H1 (cell line): ENCODE measurements at regions not wholly inside any gene's neighbourhood (a gene's known extent, or its start where the extent isn't known, plus 50 kb on each side); places are given as distances from the start of the nearest gene placed in this dataset.

Source experiments
- CTCF ChIA-PET: fragments of 300-600 bp; sonication (Branson Sonifier 250); formaldehyde crosslinking; loops from one replicate; lab custom pipeline; 2021; ENCODE audit not compliant: partially characterized antibody; lab: Charles Lee
- POLR2A ChIA-PET: fragments of 300-600 bp; sonication (Branson Sonifier 250); formaldehyde crosslinking; loops from one replicate; lab custom pipeline; 2021; ENCODE audit warnings: inconsistent platforms; ENCODE audit not compliant: partially characterized antibody; lab: Charles Lee
- DNase-seq, 2 experiments: peaks; one replicate each; pipeline versions ENCODE4 v3.0.0 to v3.0.0-alpha.2; 2010 to 2022; ENCODE audit warnings: low spot score in 2 of 2, low read depth in 1 of 2, mixed read lengths in 1 of 2
- FAIRE-seq: peaks from 2 replicates; lab custom pipeline; 2011; peaks lifted over from hg19 to GRCh38; lab: Jason Lieb, UNC
- H2AFZ ChIP-seq: 2 replicates; pipeline ENCODE4 v1.8.1; 2012; ENCODE audit warnings: low read length, inconsistent platforms
- H2AK5ac ChIP-seq: 2 replicates; pipeline ENCODE4 v1.6.1; 2013; ENCODE audit warnings: low read depth, low read length
- H2BK120ac ChIP-seq: replicated peaks from 2 replicates; pipeline ENCODE3; 2013; ENCODE audit warnings: low read depth, low read length, inconsistent platforms
- H2BK12ac ChIP-seq: 2 replicates; pipeline ENCODE4 v1.6.1; 2013; ENCODE audit warnings: low read depth, low read length
- H2BK15ac ChIP-seq: 2 replicates; pipeline ENCODE4 v1.6.1; 2013; ENCODE audit warnings: low read length
- H2BK20ac ChIP-seq: 2 replicates; pipeline ENCODE4 v1.6.1; 2013; ENCODE audit warnings: low read length
- H2BK5ac ChIP-seq: 2 replicates; pipeline ENCODE4 v1.6.1; 2013; ENCODE audit warnings: low read depth, low read length
- H3K14ac ChIP-seq: 2 replicates; pipeline ENCODE4 v1.6.1; 2013; ENCODE audit warnings: inconsistent platforms; ENCODE audit not compliant: insufficient read length
- H3K18ac ChIP-seq: 2 replicates; pipeline ENCODE4 v1.6.1; 2013; ENCODE audit warnings: low read length; ENCODE audit errors: extremely low read depth
- H3K23ac ChIP-seq: 2 replicates; pipeline ENCODE4 v1.6.1; 2013; ENCODE audit warnings: inconsistent platforms; ENCODE audit not compliant: insufficient read length
- H3K23me2 ChIP-seq: 2 replicates; pipeline ENCODE4 v1.6.1; 2013; ENCODE audit warnings: low read depth, low read length
- H3K27ac ChIP-seq: 2 replicates; pipeline ENCODE4 v1.6.1; 2011; ENCODE audit warnings: low read depth, low read length, inconsistent platforms
- H3K27me3 ChIP-seq, 4 experiments: replicated peaks in 1 of 4; 1 replicate in 1 of 4; 2 replicates in 3 of 4; pipeline versions ENCODE4 v1.6.1 to v1.8.1; 2011 to 2013; ENCODE audit warnings: low read length in 3 of 4, mild to moderate bottlenecking in 3 of 4, inconsistent platforms in 2 of 4, mixed read lengths in 2 of 4, moderate library complexity in 1 of 4; ENCODE audit not compliant: control insufficient read depth in 3 of 4, insufficient read depth in 3 of 4; ENCODE audit errors: extremely low read depth in 1 of 4
- H3K36me3 ChIP-seq, 4 experiments: 2 replicates each; pipeline versions ENCODE4 v1.6.1 to v1.8.1; 2011 to 2013; ENCODE audit warnings: mild to moderate bottlenecking in 4 of 4, low read length in 3 of 4, moderate library complexity in 2 of 4, control low read depth in 1 of 4, inconsistent platforms in 1 of 4; ENCODE audit not compliant: insufficient read depth in 4 of 4, control insufficient read depth in 2 of 4
- H3K4ac ChIP-seq: replicated peaks from 2 replicates; pipeline ENCODE3; 2013; ENCODE audit warnings: low read length, low read depth, mixed read lengths, inconsistent platforms; ENCODE audit not compliant: insufficient read length
- H3K4me1 ChIP-seq, 4 experiments: replicated peaks in 1 of 4; 1 replicate in 1 of 4; 2 replicates in 3 of 4; pipeline versions ENCODE4 v1.6.1 to v1.8.1; 2011 to 2013; ENCODE audit warnings: low read length in 3 of 4, inconsistent platforms in 2 of 4, mixed read lengths in 1 of 4; ENCODE audit not compliant: insufficient read depth in 4 of 4, control insufficient read depth in 3 of 4
- H3K4me2 ChIP-seq, 2 experiments: 2 replicates each; pipeline versions ENCODE4 v1.6.1 to v1.8.1; 2011 to 2013; ENCODE audit warnings: low read depth in 2 of 2, low read length in 2 of 2, control low read depth in 1 of 2, inconsistent platforms in 1 of 2, mild to moderate bottlenecking in 1 of 2; ENCODE audit not compliant: insufficient read depth in 1 of 2
- H3K4me3 ChIP-seq, 4 experiments: fragments of 200-600, 300-600 bp in 1 of 4; sonication (generic), shearing (Covaris generic), sonication (Bioruptor Twin) in 1 of 4; 2 replicates each; pipeline versions ENCODE4 v1.5.1 to v1.8.1; 2011 to 2016; ENCODE audit warnings: low read length in 4 of 4, low read depth in 3 of 4, control low read depth in 2 of 4, inconsistent platforms in 2 of 4, mild to moderate bottlenecking in 2 of 4, mixed read lengths in 1 of 4, moderate library complexity in 1 of 4; ENCODE audit not compliant: insufficient read depth in 2 of 4; ENCODE audit errors: extremely low read depth in 1 of 4
- H3K56ac ChIP-seq: replicated peaks from 2 replicates; pipeline ENCODE3; 2013; ENCODE audit warnings: low read depth, mild to moderate bottlenecking, mixed read lengths, low read length, inconsistent platforms; ENCODE audit not compliant: insufficient read length
- H3K79me1 ChIP-seq: 2 replicates; pipeline ENCODE4 v1.6.1; 2013; ENCODE audit warnings: low read depth, low read length, control low read depth
- H3K79me2 ChIP-seq, 2 experiments: 2 replicates each; pipeline versions ENCODE4 v1.6.1 to v1.8.1; 2012 to 2013; ENCODE audit warnings: low read length in 2 of 2, mild to moderate bottlenecking in 2 of 2, inconsistent platforms in 1 of 2; ENCODE audit not compliant: insufficient read depth in 2 of 2, control insufficient read depth in 1 of 2
- H3K9ac ChIP-seq, 4 experiments: replicated peaks in 1 of 4; 1 replicate in 1 of 4; 2 replicates in 3 of 4; pipeline versions ENCODE4 v1.6.1 to v1.8.1; 2011 to 2013; ENCODE audit warnings: low read depth in 3 of 4, low read length in 3 of 4, control low read depth in 2 of 4, mild to moderate bottlenecking in 2 of 4, moderate library complexity in 2 of 4, inconsistent platforms in 1 of 4; ENCODE audit errors: extremely low read depth in 1 of 4
- H3K9me3 ChIP-seq, 2 experiments: 2 replicates each; pipeline versions ENCODE4 v1.6.1 to v1.8.1; 2012 to 2013; ENCODE audit warnings: mild to moderate bottlenecking in 2 of 2, moderate library complexity in 2 of 2, control low read depth in 1 of 2, inconsistent platforms in 1 of 2, low read depth in 1 of 2, low read length in 1 of 2, mixed read lengths in 1 of 2; ENCODE audit not compliant: insufficient read depth in 2 of 2
- H4K20me1 ChIP-seq, 2 experiments: replicated peaks in 1 of 2; 2 replicates each; pipeline versions ENCODE3 to v1.8.1; 2011 to 2013; ENCODE audit warnings: inconsistent platforms in 2 of 2, low read length in 2 of 2, mild to moderate bottlenecking in 1 of 2; ENCODE audit not compliant: insufficient read depth in 2 of 2, control insufficient read depth in 1 of 2
- H4K5ac ChIP-seq: 2 replicates; pipeline ENCODE4 v1.6.1; 2013; ENCODE audit warnings: low read length, low read depth, mixed read lengths, inconsistent platforms; ENCODE audit not compliant: insufficient read length
- H4K8ac ChIP-seq: 2 replicates; pipeline ENCODE4 v1.8.0; 2013; ENCODE audit warnings: mild to moderate bottlenecking, moderate library complexity, low read length, inconsistent platforms; ENCODE audit not compliant: insufficient read depth; ENCODE audit errors: extremely low read depth
- H4K91ac ChIP-seq: replicated peaks from 2 replicates; pipeline ENCODE3; 2013; ENCODE audit warnings: low read length, mixed read lengths, inconsistent platforms; ENCODE audit not compliant: insufficient read length
- CBX8 ChIP-seq: fragments of 300-800, 300-1000 bp; sonication (generic); IDR thresholded peaks from 2 replicates; pipeline ENCODE4 v1.7.1; 2016; ENCODE audit warnings: low read depth, low read length, borderline replicate concordance
- KDM4A ChIP-seq: IDR thresholded peaks from one replicate; pipeline ENCODE4 v1.7.1; 2012; ENCODE audit warnings: low read depth, mild to moderate bottlenecking, moderate library complexity, low read length, inconsistent platforms; ENCODE audit not compliant: severe bottlenecking
- RFX5 ChIP-seq: IDR thresholded peaks from 2 replicates; pipeline ENCODE4 v1.6.1; 2011; ENCODE audit warnings: low read depth, low read length, improper control_type of control experiment, borderline replicate concordance
- TBP ChIP-seq: IDR thresholded peaks from 2 replicates; pipeline ENCODE4 v1.6.1; 2011; ENCODE audit warnings: low read depth, low read length, improper control_type of control experiment
- WGBS, 2 experiments: shearing (Covaris generic) in 1 of 2; methylation state at CpG; one replicate each; pipeline versions ENCODE4 v1.1.6 to v1.1.7; 2013 to 2015; ENCODE audit warnings: low lambda C conversion rate in 2 of 2, mixed read lengths in 2 of 2, inconsistent platforms in 1 of 2, low coverage in 1 of 2, missing lambda C conversion rate in 1 of 2; ENCODE audit not compliant: insufficient replicate concordance in 2 of 2, insufficient coverage in 1 of 2, insufficient read length in 1 of 2; ENCODE audit errors: extremely low coverage in 1 of 2, missing lambda C conversion rate in 1 of 2; 5-methylcytosine and 5-hydroxymethylcytosine counted together
- TF ChIP-seq, protein P1 (sequence below): IDR thresholded peaks from 2 replicates; pipeline ENCODE4 v1.6.1; 2011; ENCODE audit warnings: low read depth, mild to moderate bottlenecking, low read length; ENCODE audit not compliant: insufficient read depth

DNA sequence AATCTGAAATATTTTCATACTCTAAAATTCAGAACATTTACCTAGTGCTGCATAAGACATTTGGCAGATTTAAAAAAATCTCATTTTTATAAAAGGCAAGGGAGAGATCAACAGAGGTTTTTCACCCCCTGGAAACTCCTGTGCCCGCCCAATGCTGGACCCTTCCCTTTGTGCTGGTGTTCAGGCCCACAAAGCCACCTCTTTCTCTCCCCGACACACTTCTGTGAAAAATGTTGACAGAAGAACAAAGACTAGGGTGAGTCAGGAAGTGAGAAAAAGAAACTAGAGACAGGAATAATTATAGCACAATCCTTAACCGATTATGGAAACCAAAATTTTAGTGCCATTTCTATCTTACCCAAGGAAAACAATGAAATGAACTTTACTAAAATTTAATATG lies 197.7 kb upstream of the STXBP6 start:
- no peak overlapping the region for H3K18ac ChIP-seq
- no peaks in the 10 kb centered on the region for H3K36me3 ChIP-seq
- ChIA-PET CTCF (interaction anchor here (3.2 kb wide), 1 partner anchor 10 kb away, joined by 14 read pairs; no protein-coding TSS in a partner anchor), POLR2A (no interaction called here)
- H3K23ac ChIP-seq, result no peak overlapping the region
- 90% methylated on average over 3 of the region's 3 CpGs; no CpG with 5 or more reads in 1 of the 2 experiments for WGBS, 2 experiments
- H3K4me3 ChIP-seq, result no peak overlapping the region
- H3K4ac ChIP-seq, result no peak overlapping the region
- FAIRE-seq (no peak), DNase-seq (no peak)
- no peak overlapping the region for H2AK5ac ChIP-seq
- H2BK12ac ChIP-seq, result no peak overlapping the region
- no peaks in the 10 kb centered on the region for H3K4me1 ChIP-seq
- no peak overlapping the region for H3K4me2 ChIP-seq
- no peaks in the 10 kb centered on the region for H3K79me1 ChIP-seq
- no peaks in the 10 kb centered on the region for H4K20me1 ChIP-seq
- H3K9me3 ChIP-seq, result no peaks in the 10 kb centered on the region
- H4K8ac ChIP-seq, result no peak overlapping the region
- no peak overlapping the region for H2BK5ac ChIP-seq
- H3K79me2 ChIP-seq, result no peaks in the 10 kb centered on the region
- no peak overlapping the region for H4K5ac ChIP-seq
- no peak overlapping the region for H3K14ac ChIP-seq
- H3K27me3 ChIP-seq, result no peaks in the 10 kb centered on the region
- TF ChIP-seq CBX8, result no peak
- no peak for TF ChIP-seq TBP
- TF ChIP-seq KDM4A, result no peak
- TF ChIP-seq, protein P1, sequence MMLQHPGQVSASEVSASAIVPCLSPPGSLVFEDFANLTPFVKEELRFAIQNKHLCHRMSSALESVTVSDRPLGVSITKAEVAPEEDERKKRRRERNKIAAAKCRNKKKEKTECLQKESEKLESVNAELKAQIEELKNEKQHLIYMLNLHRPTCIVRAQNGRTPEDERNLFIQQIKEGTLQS, result no peak
- TF ChIP-seq RFX5, result no peak
- no peak overlapping the region for H3K27ac ChIP-seq
- no peaks in the 10 kb centered on the region; the same call in 1 of the 2 replicates for H3K23me2 ChIP-seq
- H2BK15ac ChIP-seq, result no peak overlapping the region
- H3K9ac ChIP-seq, result no peak overlapping the region
- H4K91ac ChIP-seq, result no peak overlapping the region
- H2BK120ac ChIP-seq, result no peak overlapping the region
- H2BK20ac ChIP-seq, result no peak overlapping the region
- no peak overlapping the region for H3K56ac ChIP-seq
- H2AFZ ChIP-seq, result no peak overlapping the region
